Muscle of leg (tissue), 3 donors: ENCODE measurements at regions not wholly inside any gene's neighbourhood (a gene's known extent, or its start where the extent isn't known, plus 50 kb on each side); places are given as distances from the start of the nearest gene placed in this dataset.

ENCODE experiments used
- DNase-seq: peaks from one replicate; pipeline ENCODE4 v3.0.0; 2013
- H3K27ac ChIP-seq: one replicate; pipeline ENCODE4 v1.5.1; 2013; ENCODE audit warnings: mild to moderate bottlenecking, low read length, control low read depth
- H3K27me3 ChIP-seq: one replicate; pipeline ENCODE4 v1.6.1; 2013; ENCODE audit warnings: low read length; ENCODE audit not compliant: control insufficient read depth, insufficient read depth
- H3K36me3 ChIP-seq: one replicate; pipeline ENCODE4 v1.6.1; 2013; ENCODE audit warnings: low read length; ENCODE audit not compliant: control insufficient read depth, insufficient read depth
- H3K4me1 ChIP-seq: one replicate; pipeline ENCODE4 v1.6.1; 2013; ENCODE audit warnings: low read length; ENCODE audit not compliant: control insufficient read depth, insufficient read depth
- H3K4me3 ChIP-seq: one replicate; pipeline ENCODE4 v1.5.1; 2013; ENCODE audit warnings: low read length, control low read depth
- H3K9me3 ChIP-seq: replicated peaks from 2 replicates; pipeline ENCODE4 v1.6.1; 2013; ENCODE audit warnings: low read depth, low read length; ENCODE audit not compliant: control insufficient read depth
- WGBS: methylation state at CpG from one replicate; pipeline ENCODE4 v1.1.5; 2013; ENCODE audit warnings: missing lambda C conversion rate; ENCODE audit not compliant: insufficient coverage; 5-methylcytosine and 5-hydroxymethylcytosine counted together

DNA sequence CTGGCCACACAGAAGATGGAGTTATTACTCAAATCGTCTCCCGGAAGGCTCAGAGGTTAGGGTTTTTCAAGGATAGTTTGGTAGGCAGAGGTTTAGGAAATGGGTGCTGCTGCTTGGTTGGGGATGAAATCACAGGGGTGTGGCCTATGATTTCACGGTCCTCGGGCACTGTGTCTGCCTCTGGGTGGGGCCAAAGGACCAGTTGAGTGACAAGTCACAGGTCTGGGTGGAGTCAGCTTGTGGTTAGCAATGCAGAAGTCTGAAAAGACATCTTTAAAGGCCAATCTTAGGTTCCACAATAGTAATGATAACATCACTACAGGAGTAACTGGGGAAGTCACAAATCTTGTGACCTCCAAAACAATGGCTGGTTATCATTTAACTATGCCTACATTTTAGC lies 387.8 kb downstream of the ZNF521 start:
- H3K4me3 ChIP-seq: no peak overlapping the region
- H3K4me1 ChIP-seq: no peaks in the 10 kb centered on the region
- no peak overlapping the region for H3K27ac ChIP-seq
- H3K36me3 ChIP-seq: no peaks in the 10 kb centered on the region
- no peaks in the 10 kb centered on the region for H3K27me3 ChIP-seq
- H3K9me3 ChIP-seq: peaks cover 2% of the 10 kb centered on the region
- 58% methylated on average over 4 of the region's 4 CpGs for WGBS
- DNase-seq: no peak

DNA sequence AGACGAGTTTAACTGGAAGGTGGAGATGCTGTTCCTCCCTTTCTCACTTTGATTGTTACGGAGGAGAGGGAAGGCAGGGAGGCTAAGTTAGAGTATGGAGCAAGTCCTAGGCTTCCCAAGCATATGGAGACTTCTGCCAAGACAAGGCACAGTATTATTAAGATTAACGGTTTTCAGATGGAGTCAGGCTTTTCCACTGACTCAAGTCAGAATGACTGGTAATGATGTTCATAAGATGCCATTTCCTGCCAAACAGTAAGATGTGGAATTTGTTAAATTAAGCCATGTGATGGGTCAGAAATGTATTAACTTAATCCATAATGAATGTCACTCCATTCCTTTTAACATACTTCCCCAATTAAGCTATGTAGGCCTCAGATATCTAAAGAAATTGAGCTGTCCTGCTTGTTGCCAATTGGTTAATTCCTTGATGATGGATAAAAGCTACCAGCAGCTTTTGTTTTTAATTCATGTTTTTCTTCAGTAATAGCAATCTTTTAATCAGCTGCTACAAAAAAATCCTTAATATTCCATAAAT lies 383.7 kb downstream of the ZNF521 start:
- WGBS: 80% methylated on average over 1 of the region's 3 CpGs

DNA sequence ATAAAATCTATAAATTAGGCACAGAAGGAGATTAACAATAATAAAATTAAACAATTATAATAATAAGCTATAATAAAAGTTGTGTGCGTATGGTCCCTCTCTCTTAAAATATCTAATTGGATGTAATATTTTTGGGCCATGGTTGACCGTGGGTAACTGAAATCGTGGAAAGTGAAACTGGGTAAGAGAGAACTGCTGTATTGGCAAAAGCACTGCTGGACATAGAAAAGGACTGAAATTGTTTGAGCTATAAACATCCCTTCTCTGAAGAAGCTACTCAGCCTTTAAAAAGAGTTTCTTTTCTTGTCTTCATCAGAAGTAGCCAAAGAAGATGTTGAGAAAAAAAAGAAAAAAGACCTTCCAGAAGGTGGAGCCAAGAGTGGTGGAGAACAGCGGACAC lies 379.4 kb downstream of the ZNF521 start:
- H3K9me3 ChIP-seq: no peaks in the 10 kb centered on the region
- H3K4me3 ChIP-seq: no peak overlapping the region
- no peaks in the 10 kb centered on the region for H3K36me3 ChIP-seq
- no peaks in the 10 kb centered on the region for H3K4me1 ChIP-seq
- no peak overlapping the region for H3K27ac ChIP-seq
- no peak for DNase-seq
- H3K27me3 ChIP-seq: no peaks in the 10 kb centered on the region
- WGBS: 100% methylated on average over 1 of the region's 4 CpGs

More for the DNA sequence above, 383.7 kb downstream of the ZNF521 start:
- DNase-seq: no peak
- Histone ChIP-seq H3K36me3 (no peaks in the 10 kb centered on the region), H3K9me3 (peaks cover 2% of the 10 kb centered on the region), H3K4me3 (no peak overlapping the region), H3K27me3 (no peaks in the 10 kb centered on the region), H3K4me1 (no peaks in the 10 kb centered on the region), H3K27ac (no peak overlapping the region)

DNA sequence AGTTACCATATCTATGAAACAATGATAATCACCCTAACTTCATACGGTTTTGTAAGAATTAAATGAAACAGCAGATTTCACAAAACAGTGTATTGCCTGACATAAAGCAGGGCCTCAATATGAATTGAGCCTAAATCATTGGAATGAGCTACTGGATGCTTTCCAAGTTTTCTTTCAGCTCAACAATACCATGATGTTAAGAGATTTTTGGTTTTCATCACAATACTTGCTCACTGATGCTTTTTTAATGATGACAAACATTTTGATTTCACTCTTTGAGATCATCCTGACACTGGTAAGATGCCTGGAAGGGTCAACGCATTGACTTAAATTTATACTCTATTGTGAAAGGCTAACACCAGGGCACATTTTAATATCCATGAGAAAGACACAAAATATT lies 377.5 kb downstream of the ZNF521 start:
- Histone ChIP-seq H3K9me3 (no peaks in the 10 kb centered on the region), H3K27me3 (no peaks in the 10 kb centered on the region), H3K27ac (no peak overlapping the region), H3K4me3 (no peak overlapping the region), H3K36me3 (no peaks in the 10 kb centered on the region), H3K4me1 (no peaks in the 10 kb centered on the region)
- WGBS: no CpG with 5 or more reads among the region's 2 CpGs
- peak; percentile 40 for DNase-seq

DNA sequence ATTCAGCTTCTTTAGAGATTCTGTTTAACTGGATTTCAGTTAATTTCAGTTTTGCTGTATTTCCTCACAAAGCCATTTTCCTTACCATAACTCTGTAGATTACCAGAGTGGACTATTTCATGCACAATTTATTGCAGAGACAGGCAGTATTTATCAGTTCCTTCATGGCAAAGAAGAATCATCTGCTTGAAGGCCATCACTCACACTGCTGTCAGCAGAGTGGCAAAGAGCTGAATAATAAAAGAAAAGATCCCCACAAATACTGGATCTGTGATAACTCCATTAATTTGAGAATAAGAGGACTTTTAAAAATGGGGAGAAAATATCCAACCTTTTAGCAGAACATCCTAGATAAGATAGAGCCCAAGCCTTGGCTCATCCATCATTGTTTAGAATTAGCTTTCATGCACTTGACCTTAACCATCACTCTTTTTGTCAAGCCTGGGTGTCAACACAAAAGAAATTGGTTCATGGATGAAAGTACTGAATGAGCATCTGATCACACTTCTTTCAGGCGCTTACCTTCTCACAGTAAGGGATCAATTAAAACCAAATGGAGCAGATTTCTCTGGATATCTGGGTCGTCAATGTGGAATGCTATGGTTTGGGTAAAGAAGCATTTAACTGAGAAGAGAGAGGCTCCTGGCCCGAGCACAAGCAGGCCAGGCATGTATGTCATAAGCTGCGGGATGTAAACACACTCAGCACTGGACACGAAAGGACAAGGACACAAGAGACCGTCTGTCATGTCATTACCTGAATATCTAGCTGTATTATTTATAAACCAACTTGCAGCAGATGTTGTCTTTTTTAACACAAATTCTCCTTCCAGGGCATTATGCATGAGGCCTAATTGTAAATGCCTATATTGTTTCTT lies 376.2 kb downstream of the ZNF521 start:
- DNase-seq: no peak
- Histone ChIP-seq H3K27ac (no peak overlapping the region), H3K9me3 (no peaks in the 10 kb centered on the region), H3K4me3 (no peak overlapping the region), H3K4me1 (no peaks in the 10 kb centered on the region), H3K27me3 (no peaks in the 10 kb centered on the region), H3K36me3 (no peaks in the 10 kb centered on the region)
- 74% methylated on average over 4 of the region's 6 CpGs for WGBS

DNA sequence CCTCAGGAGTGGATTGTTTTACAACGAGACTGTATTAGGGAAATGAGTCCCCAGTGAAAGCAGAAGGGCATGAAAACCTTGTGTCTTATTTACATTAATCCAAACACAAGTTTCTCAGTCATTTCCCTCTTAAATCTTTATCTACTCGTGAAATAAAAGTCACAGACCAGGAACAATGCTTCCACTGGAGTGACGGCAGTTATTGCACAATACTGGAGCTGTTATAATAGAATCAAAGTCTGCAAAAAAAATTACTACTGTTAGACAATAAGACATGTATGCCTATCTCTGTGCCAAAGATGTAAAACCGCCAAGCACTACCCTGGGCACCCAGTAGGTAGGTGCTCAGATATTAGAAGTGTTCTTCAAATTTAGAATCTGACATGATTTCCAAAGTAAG lies 375.5 kb downstream of the ZNF521 start:
- WGBS: no CpG with 5 or more reads among the region's 4 CpGs
- DNase-seq: no peak
- H3K9me3 ChIP-seq: no peaks in the 10 kb centered on the region
- H3K36me3 ChIP-seq: no peaks in the 10 kb centered on the region
- H3K4me3 ChIP-seq: no peak overlapping the region
- H3K27me3 ChIP-seq: no peaks in the 10 kb centered on the region
- no peak overlapping the region for H3K27ac ChIP-seq
- no peaks in the 10 kb centered on the region for H3K4me1 ChIP-seq

DNA sequence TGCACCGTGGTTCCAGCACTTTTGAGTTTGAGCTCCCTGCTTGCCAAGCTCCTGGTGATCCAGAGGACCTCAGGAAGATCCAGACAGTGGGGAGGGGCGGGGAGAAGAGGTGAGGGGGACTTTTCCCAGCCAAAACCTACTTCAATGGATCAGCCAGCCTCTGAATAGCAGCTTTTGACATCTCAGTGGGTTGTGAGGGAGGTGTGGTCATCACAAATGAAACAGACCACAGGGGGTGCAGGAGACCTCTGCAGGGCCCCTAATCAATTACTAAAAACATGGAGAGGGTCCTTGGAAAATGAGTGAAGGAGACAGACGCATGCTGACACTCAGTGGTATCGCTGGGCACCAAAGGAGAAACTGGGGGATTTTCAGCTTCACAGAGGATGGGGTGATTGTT lies 372.7 kb downstream of the ZNF521 start:
- WGBS: 14% methylated on average over 1 of the region's 4 CpGs
- H3K27ac ChIP-seq: no peak overlapping the region
- H3K9me3 ChIP-seq: no peaks in the 10 kb centered on the region
- H3K4me1 ChIP-seq: peaks cover 4% of the 10 kb centered on the region
- H3K27me3 ChIP-seq: no peaks in the 10 kb centered on the region
- no peak for DNase-seq
- no peak overlapping the region for H3K4me3 ChIP-seq
- H3K36me3 ChIP-seq: peaks cover 2% of the 10 kb centered on the region

DNA sequence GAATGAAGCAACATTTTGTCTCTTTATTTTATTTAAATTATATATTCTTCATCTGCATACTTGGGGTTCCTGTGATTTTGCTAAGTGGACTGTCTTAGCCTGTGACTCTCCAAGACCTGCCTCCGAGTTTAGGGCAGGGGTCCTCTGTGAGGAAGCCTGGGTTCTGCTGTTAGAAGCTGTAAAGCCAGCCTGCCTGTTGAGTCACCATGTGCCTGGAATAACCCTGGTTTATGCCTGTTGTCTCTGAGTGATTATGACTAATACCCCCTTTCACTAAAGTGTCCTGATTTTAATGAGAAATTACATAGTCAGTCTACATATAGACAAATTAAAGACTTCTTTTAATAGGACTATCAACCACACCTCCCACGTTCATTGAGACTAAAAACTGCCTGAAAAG lies 369.1 kb downstream of the ZNF521 start:
- no peak for DNase-seq
- 70% methylated on average over 1 of the region's 2 CpGs for WGBS
- Histone ChIP-seq H3K4me1 (peaks cover 11% of the 10 kb centered on the region), H3K9me3 (no peaks in the 10 kb centered on the region), H3K4me3 (no peak overlapping the region), H3K27me3 (no peaks in the 10 kb centered on the region), H3K36me3 (peaks cover 2% of the 10 kb centered on the region), H3K27ac (no peak overlapping the region)

DNA sequence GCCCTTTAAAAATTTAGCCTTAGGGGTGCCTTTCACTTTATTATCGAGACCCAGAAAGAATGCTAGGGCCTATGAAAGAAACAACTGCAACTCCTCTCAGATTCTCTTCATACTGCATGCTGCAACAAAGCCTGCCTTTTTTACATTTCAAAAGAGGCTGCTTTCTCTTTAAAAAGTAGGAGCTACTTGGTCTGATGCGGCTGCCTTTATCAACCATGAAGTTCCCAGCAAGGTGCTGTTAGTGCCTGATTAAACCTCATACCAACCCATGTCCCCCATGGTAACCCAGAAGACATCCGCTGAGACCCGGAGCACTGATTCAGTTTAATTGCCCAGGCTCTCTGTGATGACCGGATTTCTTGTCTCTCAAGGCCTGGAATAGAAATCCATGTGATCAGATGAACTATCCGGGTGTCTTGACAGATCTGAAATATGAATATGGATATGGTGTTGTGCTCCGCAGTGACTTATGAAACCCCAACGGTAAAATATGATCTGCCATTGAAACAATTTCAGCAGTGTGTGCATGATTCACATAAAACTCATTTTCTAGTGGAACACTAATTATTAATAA lies 368.3 kb downstream of the ZNF521 start:
- no peak for DNase-seq
- Histone ChIP-seq H3K36me3 (peaks cover 2% of the 10 kb centered on the region), H3K4me3 (no peak overlapping the region), H3K27me3 (no peaks in the 10 kb centered on the region), H3K4me1 (peaks cover 19% of the 10 kb centered on the region), H3K27ac (no peak overlapping the region), H3K9me3 (no peaks in the 10 kb centered on the region)
- WGBS: 94% methylated on average over 2 of the region's 8 CpGs

DNA sequence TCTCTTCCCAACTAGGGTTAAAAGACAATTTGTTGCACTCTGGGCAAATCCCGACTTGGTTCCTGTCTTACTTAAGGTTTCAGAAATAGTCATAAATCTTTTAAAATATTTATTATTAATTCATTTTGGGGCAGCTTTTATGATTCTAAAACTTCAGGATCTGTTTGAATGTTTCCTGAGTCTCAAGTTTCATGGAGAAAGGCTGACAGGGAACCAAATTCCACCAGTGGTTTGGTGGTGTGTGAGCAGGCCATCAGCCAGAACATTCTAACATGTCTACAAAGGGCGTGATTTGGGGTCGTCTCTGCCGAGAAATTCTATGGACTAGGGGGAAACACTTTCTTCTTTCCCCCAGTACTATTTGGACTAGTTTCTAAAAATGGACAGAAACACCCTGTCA lies 366.4 kb downstream of the ZNF521 start:
- Histone ChIP-seq H3K27me3 (no peaks in the 10 kb centered on the region), H3K27ac (peak overlapping the region; percentile 94), H3K36me3 (peaks cover 2% of the 10 kb centered on the region), H3K4me3 (peak overlapping the region; percentile 36), H3K4me1 (peaks cover 33% of the 10 kb centered on the region), H3K9me3 (no peaks in the 10 kb centered on the region)
- DNase-seq: peak; percentile 57
- no CpG with 5 or more reads among the region's 4 CpGs for WGBS
